ENCODE measurements at regions not wholly inside any gene's neighbourhood (a gene's known extent, or its start where the extent isn't known, plus 50 kb on each side); places are given as distances from the start of the nearest gene placed in this dataset.

DNA sequence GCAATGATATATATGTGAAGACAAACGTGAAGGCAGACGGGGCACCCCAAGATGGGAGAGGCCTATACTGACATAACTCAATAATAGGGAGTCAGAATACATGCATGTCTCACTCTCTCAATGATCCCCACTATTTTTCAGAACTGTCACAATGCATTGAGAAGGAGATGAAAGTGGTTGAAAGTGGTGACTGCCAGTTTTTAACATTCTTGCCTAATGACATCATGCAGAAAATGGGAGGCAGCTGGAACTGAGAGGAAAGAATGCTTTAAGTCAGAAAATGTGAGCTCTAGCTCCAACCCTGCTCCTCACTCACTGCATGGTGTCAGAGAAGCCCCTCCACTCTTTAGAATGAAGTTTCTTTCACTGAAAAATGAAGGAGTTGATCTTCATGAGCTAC lies 55.3 kb upstream of the P2RY1 start:
- no peak for DNase-seq
- H3K27me3 ChIP-seq (ENCODE audit: insufficient read depth, low read depth, severe bottlenecking): no peaks in the 10 kb centered on the region
- no peaks in the 10 kb centered on the region for H3K9me3 ChIP-seq (ENCODE audit: severe bottlenecking)
- H3K36me3 ChIP-seq: no peaks in the 10 kb centered on the region
- no peak overlapping the region for H3K27ac ChIP-seq
- H3K4me3 ChIP-seq (ENCODE audit: low read depth, low read length): no peak overlapping the region
- TF ChIP-seq, protein P1, sequence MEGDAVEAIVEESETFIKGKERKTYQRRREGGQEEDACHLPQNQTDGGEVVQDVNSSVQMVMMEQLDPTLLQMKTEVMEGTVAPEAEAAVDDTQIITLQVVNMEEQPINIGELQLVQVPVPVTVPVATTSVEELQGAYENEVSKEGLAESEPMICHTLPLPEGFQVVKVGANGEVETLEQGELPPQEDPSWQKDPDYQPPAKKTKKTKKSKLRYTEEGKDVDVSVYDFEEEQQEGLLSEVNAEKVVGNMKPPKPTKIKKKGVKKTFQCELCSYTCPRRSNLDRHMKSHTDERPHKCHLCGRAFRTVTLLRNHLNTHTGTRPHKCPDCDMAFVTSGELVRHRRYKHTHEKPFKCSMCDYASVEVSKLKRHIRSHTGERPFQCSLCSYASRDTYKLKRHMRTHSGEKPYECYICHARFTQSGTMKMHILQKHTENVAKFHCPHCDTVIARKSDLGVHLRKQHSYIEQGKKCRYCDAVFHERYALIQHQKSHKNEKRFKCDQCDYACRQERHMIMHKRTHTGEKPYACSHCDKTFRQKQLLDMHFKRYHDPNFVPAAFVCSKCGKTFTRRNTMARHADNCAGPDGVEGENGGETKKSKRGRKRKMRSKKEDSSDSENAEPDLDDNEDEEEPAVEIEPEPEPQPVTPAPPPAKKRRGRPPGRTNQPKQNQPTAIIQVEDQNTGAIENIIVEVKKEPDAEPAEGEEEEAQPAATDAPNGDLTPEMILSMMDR (IDR thresholded peaks at IDR 0.05; ENCODE audit: low read depth, low read length): no peak

DNA sequence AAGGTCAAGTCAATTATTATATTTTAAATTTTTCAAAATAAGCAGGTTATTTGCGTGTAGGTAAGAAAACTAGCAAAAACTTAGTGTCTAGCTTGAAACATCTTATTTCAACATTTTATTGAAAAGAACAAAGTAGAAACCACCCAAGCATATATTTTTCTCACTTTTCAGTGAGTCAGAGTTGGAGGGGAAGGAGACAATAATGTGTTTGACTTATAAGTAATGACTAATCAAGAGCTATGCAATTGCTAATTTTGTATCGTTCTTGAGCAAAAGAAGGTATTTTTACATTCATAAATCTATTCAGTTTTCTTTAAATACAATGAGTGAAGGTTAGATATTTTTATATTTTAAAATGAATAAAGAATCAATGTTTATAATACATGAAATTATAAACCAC lies 54.4 kb upstream of the P2RY1 start:
- H3K4me3 ChIP-seq (ENCODE audit: low read depth, low read length): no peak overlapping the region
- no peak overlapping the region for H3K27ac ChIP-seq
- DNase-seq: no peak
- H3K36me3 ChIP-seq: no peaks in the 10 kb centered on the region
- no peaks in the 10 kb centered on the region for H3K27me3 ChIP-seq (ENCODE audit: insufficient read depth, low read depth, severe bottlenecking)
- TF ChIP-seq, protein P1 (IDR thresholded peaks at IDR 0.05; ENCODE audit: low read depth, low read length): no peak
- H3K9me3 ChIP-seq (ENCODE audit: severe bottlenecking): no peaks in the 10 kb centered on the region

DNA sequence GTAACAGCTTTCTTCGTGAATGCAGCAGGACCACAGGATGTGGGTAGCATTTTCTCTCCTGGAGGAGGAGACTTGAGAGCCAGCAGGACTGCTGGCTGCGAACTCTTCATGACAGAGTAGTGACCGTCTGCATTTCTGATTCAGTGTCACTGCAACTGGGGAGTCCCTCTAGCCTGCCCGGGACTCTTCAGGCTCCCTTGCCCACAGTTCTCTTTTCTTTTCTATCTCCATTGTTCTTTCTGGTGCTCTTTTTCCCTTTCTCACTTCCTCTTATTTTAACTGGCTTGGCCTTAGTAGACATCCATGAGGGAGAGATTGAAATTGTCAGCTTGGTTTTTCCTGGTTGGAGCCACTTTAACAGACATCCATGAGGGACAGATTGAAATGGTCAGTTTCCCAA lies 49.9 kb upstream of the P2RY1 start:
- Histone ChIP-seq H3K4me3 (ENCODE audit: low read depth, low read length) (no peak overlapping the region), H3K36me3 (no peaks in the 10 kb centered on the region), H3K9me3 (ENCODE audit: severe bottlenecking) (peaks cover 5% of the 10 kb centered on the region), H3K27me3 (ENCODE audit: insufficient read depth, low read depth, severe bottlenecking) (no peaks in the 10 kb centered on the region), H3K27ac (no peak overlapping the region)
- DNase-seq: no peak
- TF ChIP-seq, protein P1 (IDR thresholded peaks at IDR 0.05; ENCODE audit: low read depth, low read length): no peak

All from WERI-Rb-1 (cell line).